Keratinocyte (primary cell): ENCODE measurements at regions not wholly inside any gene's neighbourhood (a gene's known extent, or its start where the extent isn't known, plus 50 kb on each side); places are given as distances from the start of the nearest gene placed in this dataset.

Source experiments
- DNase-seq: peaks from one replicate; pipeline ENCODE4 v3.0.0-alpha.2; 2011; ENCODE audit warnings: low read depth, missing footprints, low spot score
- FAIRE-seq: peaks from 2 replicates; lab custom pipeline; 2011; peaks lifted over from hg19 to GRCh38; lab: Jason Lieb, UNC
- H2AFZ ChIP-seq: 2 replicates; pipeline ENCODE4 v1.6.0; 2012; ENCODE audit warnings: low read length, control low read depth, inconsistent platforms; ENCODE audit not compliant: control insufficient read depth
- H3K27ac ChIP-seq: 2 replicates; pipeline ENCODE4 v1.5.1; 2011; ENCODE audit warnings: low read length; ENCODE audit not compliant: control insufficient read depth, insufficient read depth
- H3K27me3 ChIP-seq: 3 replicates; pipeline ENCODE4 v1.6.0; 2011; ENCODE audit warnings: low read length; ENCODE audit not compliant: control insufficient read depth, insufficient read depth; ENCODE audit errors: extremely low read depth
- H3K36me3 ChIP-seq, 2 experiments: 2 replicates in 1 of 2; 3 replicates in 1 of 2; pipeline ENCODE4 v1.5.1; 2011; ENCODE audit warnings: low read length in 2 of 2, mild to moderate bottlenecking in 1 of 2; ENCODE audit not compliant: control insufficient read depth in 2 of 2, insufficient read depth in 2 of 2; ENCODE audit errors: extremely low read depth in 1 of 2
- H3K4me1 ChIP-seq: 3 replicates; pipeline ENCODE4 v1.5.1; 2011; ENCODE audit warnings: low read length; ENCODE audit not compliant: control insufficient read depth, insufficient read depth; ENCODE audit errors: extremely low read depth
- H3K4me2 ChIP-seq: 3 replicates; pipeline ENCODE4 v1.6.0; 2011; ENCODE audit warnings: low read depth, low read length; ENCODE audit not compliant: control insufficient read depth, insufficient read depth; ENCODE audit errors: extremely low read depth
- H3K4me3 ChIP-seq, 3 experiments: fragments of 200-600 bp in 1 of 3; sonication (generic) in 1 of 3; 2 replicates in 2 of 3; 3 replicates in 1 of 3; pipeline ENCODE4 v1.5.1; 2011 to 2016; ENCODE audit warnings: low read length in 3 of 3, mild to moderate bottlenecking in 3 of 3, control low read depth in 2 of 3, inconsistent platforms in 1 of 3, low read depth in 1 of 3, mixed read lengths in 1 of 3, mixed run types in 1 of 3, moderate library complexity in 1 of 3; ENCODE audit not compliant: control insufficient read depth in 2 of 3, insufficient read depth in 2 of 3; ENCODE audit errors: extremely low read depth in 1 of 3
- H3K79me2 ChIP-seq: 2 replicates; pipeline ENCODE4 v1.6.0; 2012; ENCODE audit warnings: low read length; ENCODE audit not compliant: control insufficient read depth, insufficient read depth
- H3K9ac ChIP-seq: 3 replicates; pipeline ENCODE4 v1.6.0; 2011; ENCODE audit warnings: low read length; ENCODE audit not compliant: control insufficient read depth, insufficient read depth; ENCODE audit errors: extremely low read depth
- H3K9me1 ChIP-seq: 3 replicates; pipeline ENCODE4 v1.6.0; 2011; ENCODE audit warnings: low read length; ENCODE audit not compliant: control insufficient read depth, insufficient read depth; ENCODE audit errors: extremely low read depth
- H3K9me3 ChIP-seq: 2 replicates; pipeline ENCODE4 v1.5.1; 2012; ENCODE audit warnings: low read depth, low read length; ENCODE audit not compliant: control insufficient read depth
- H4K20me1 ChIP-seq: 3 replicates; pipeline ENCODE4 v1.6.0; 2011; ENCODE audit warnings: low read length; ENCODE audit not compliant: control insufficient read depth, insufficient read depth; ENCODE audit errors: extremely low read depth
- CTCF ChIP-seq, 3 experiments: IDR thresholded peaks in 1 of 3; conservative IDR thresholded peaks in 1 of 3; optimal IDR thresholded peaks in 1 of 3; 2 replicates in 2 of 3; 3 replicates in 1 of 3; pipeline versions ENCODE3 to v1.5.1; 2011; ENCODE audit warnings: low read length in 3 of 3, mild to moderate bottlenecking in 3 of 3, moderate library complexity in 2 of 3, control low read depth in 1 of 3, inconsistent platforms in 1 of 3; ENCODE audit not compliant: insufficient read depth in 2 of 3; ENCODE audit errors: extremely low read depth in 1 of 3
- EZH2 ChIP-seq: IDR thresholded peaks from one replicate; pipeline ENCODE4 v1.6.1; 2012; ENCODE audit warnings: inconsistent platforms, mild to moderate bottlenecking, low read length, moderate library complexity
- dilution Hi-C: fragments of 300-500 bp; cut with MboI; formaldehyde crosslinking; loops from one replicate; pipeline ENCODE4 v1.7.0; 2020; ENCODE audit warnings: low sequenced_read_pairs; ENCODE audit not compliant: extremely low pct_ligation_motif_present

GRCh38 chr4:154047733-154048132 is 258.9 kb upstream of the SFRP2 start:
- Histone ChIP-seq H3K9ac (no peak overlapping the region), H3K79me2 (no peaks in the 10 kb centered on the region), H2AFZ (no peak overlapping the region), H3K27me3 (no peaks in the 10 kb centered on the region), H3K27ac (no peak overlapping the region), H4K20me1 (no peaks in the 10 kb centered on the region), H3K9me1 (no peaks in the 10 kb centered on the region), H3K9me3 (no peaks in the 10 kb centered on the region), H3K4me3 (no peak overlapping the region), H3K4me1 (no peaks in the 10 kb centered on the region), H3K36me3 (no peaks in the 10 kb centered on the region), H3K4me2 (no peak overlapping the region)
- no peak for DNase-seq
- no peak for TF ChIP-seq EZH2
- no peak for TF ChIP-seq CTCF (optimal IDR thresholded peaks at IDR 0.05 in 1 of 3, IDR thresholded peaks at IDR 0.05 in 1 of 3, conservative IDR thresholded peaks at IDR 0.05 in 1 of 3; ENCODE audit: extremely low read depth in 1 of 3, insufficient read depth in 2 of 3, low read length in 3 of 3)
- FAIRE-seq, result no peak
- dilution Hi-C loops, result no loop called here

GRCh38 chr4:154044742-154045485 is 256.0 kb upstream of the SFRP2 start:
- H3K9ac ChIP-seq, result no peak overlapping the region
- no peak overlapping the region for H3K4me3 ChIP-seq
- no peaks in the 10 kb centered on the region for H3K27me3 ChIP-seq
- H3K4me2 ChIP-seq, result no peak overlapping the region
- no peaks in the 10 kb centered on the region for H4K20me1 ChIP-seq
- H3K4me1 ChIP-seq, result no peaks in the 10 kb centered on the region
- DNase-seq (no peak), FAIRE-seq (no peak)
- no peaks in the 10 kb centered on the region for H3K79me2 ChIP-seq
- dilution Hi-C loops, result no loop called here
- no peak for TF ChIP-seq EZH2
- H2AFZ ChIP-seq, result no peak overlapping the region
- H3K36me3 ChIP-seq, result no peaks in the 10 kb centered on the region
- no peaks in the 10 kb centered on the region for H3K9me1 ChIP-seq
- H3K9me3 ChIP-seq, result no peaks in the 10 kb centered on the region
- H3K27ac ChIP-seq, result no peak overlapping the region

- no peaks in the 10 kb centered on the region for H3K36me3 ChIP-seq
- dilution Hi-C loops, result no loop called here
- H3K79me2 ChIP-seq, result no peaks in the 10 kb centered on the region
- H3K9ac ChIP-seq, result no peak overlapping the region
- H3K9me1 ChIP-seq, result no peaks in the 10 kb centered on the region
- no peaks in the 10 kb centered on the region for H3K27me3 ChIP-seq
- FAIRE-seq (no peak), DNase-seq (no peak)
- H2AFZ ChIP-seq, result no peak overlapping the region
- TF ChIP-seq CTCF (optimal IDR thresholded peaks at IDR 0.05 in 1 of 3, IDR thresholded peaks at IDR 0.05 in 1 of 3, conservative IDR thresholded peaks at IDR 0.05 in 1 of 3; ENCODE audit: extremely low read depth in 1 of 3, insufficient read depth in 2 of 3, low read length in 3 of 3), result no peak
- no peak for TF ChIP-seq EZH2
- no peak overlapping the region for H3K4me2 ChIP-seq
- H3K9me3 ChIP-seq, result no peaks in the 10 kb centered on the region
- H3K4me1 ChIP-seq, result no peaks in the 10 kb centered on the region
- H3K27ac ChIP-seq, result no peak overlapping the region
- H4K20me1 ChIP-seq, result no peaks in the 10 kb centered on the region
- no peak overlapping the region for H3K4me3 ChIP-seq
These were observed 255.2 kb upstream of the SFRP2 start for GRCh38 chr4:154044108-154044531.
